KMS-11 (cell line): ENCODE measurements at regions not wholly inside any gene's neighbourhood (a gene's known extent, or its start where the extent isn't known, plus 50 kb on each side); places are given as distances from the start of the nearest gene placed in this dataset.

Source experiments
- H2AFZ ChIP-seq: fragments of 200-600 bp; sonication (generic); 2 replicates; pipeline ENCODE4 v1.6.1; 2016; ENCODE audit warnings: antibody characterized with exemption, mixed run types, low read depth
- H3K27ac ChIP-seq: fragments of 200-600 bp; sonication (generic); 2 replicates; pipeline ENCODE4 v1.6.1; 2016; ENCODE audit warnings: mild to moderate bottlenecking, mixed run types
- H3K27me3 ChIP-seq: fragments of 200-600 bp; sonication (generic); 2 replicates; pipeline ENCODE4 v1.6.1; 2017; ENCODE audit warnings: mild to moderate bottlenecking, low read depth, mixed run types, moderate library complexity; ENCODE audit not compliant: insufficient read depth
- H3K36me3 ChIP-seq: fragments of 200-600 bp; sonication (generic); 2 replicates; pipeline ENCODE4 v1.6.1; 2017; ENCODE audit warnings: mild to moderate bottlenecking, mixed run types; ENCODE audit not compliant: insufficient read depth
- H3K4me1 ChIP-seq: fragments of 200-600 bp; sonication (generic); 2 replicates; pipeline ENCODE4 v1.6.1; 2016; ENCODE audit warnings: mild to moderate bottlenecking, low read depth, mixed run types; ENCODE audit not compliant: poor library complexity, severe bottlenecking
- H3K4me2 ChIP-seq: fragments of 200-600 bp; sonication (generic); 2 replicates; pipeline ENCODE4 v1.7.0; 2016; ENCODE audit warnings: mild to moderate bottlenecking, mixed run types
- H3K4me3 ChIP-seq: fragments of 200-600 bp; sonication (generic); IDR thresholded peaks from 2 replicates; pipeline ENCODE4 v1.6.1; 2017; ENCODE audit warnings: low read depth, low read length, mixed read lengths; ENCODE audit not compliant: insufficient read depth
- H3K79me2 ChIP-seq: fragments of 200-600 bp; sonication (generic); 2 replicates; pipeline ENCODE4 v1.6.1; 2016; ENCODE audit warnings: low read depth, mixed run types; ENCODE audit not compliant: insufficient read depth
- H3K9ac ChIP-seq: fragments of 200-600 bp; sonication (generic); 2 replicates; pipeline ENCODE4 v1.6.1; 2016; ENCODE audit warnings: mild to moderate bottlenecking, mixed run types
- H4K20me1 ChIP-seq: fragments of 200-600 bp; sonication (generic); 2 replicates; pipeline ENCODE4 v1.6.1; 2016; ENCODE audit warnings: mild to moderate bottlenecking, mixed run types; ENCODE audit not compliant: insufficient read depth
- CTCF ChIP-seq: fragments of 200-600 bp; sonication (generic); conservative IDR thresholded peaks from 2 replicates; pipeline ENCODE4 v1.6.1; 2017; ENCODE audit warnings: low read depth, mild to moderate bottlenecking, antibody characterized with exemption, low read length, moderate library complexity, mixed read lengths

- Histone ChIP-seq H3K27ac (no peak overlapping the region), H2AFZ (no peak overlapping the region), H3K4me3 (no peak overlapping the region), H3K79me2 (no peaks in the 10 kb centered on the region), H3K36me3 (no peaks in the 10 kb centered on the region), H3K27me3 (no peaks in the 10 kb centered on the region), H3K4me1 (no peaks in the 10 kb centered on the region), H4K20me1 (no peaks in the 10 kb centered on the region), H3K4me2 (no peak overlapping the region), H3K9ac (no peak overlapping the region)
- no peak for TF ChIP-seq CTCF
Observed at GRCh38 chr4:115580901-115581300, 467.5 kb upstream of the NDST4 start.

- H3K4me3 ChIP-seq: no peak overlapping the region
- no peaks in the 10 kb centered on the region for H3K4me1 ChIP-seq
- H4K20me1 ChIP-seq: no peaks in the 10 kb centered on the region
- no peaks in the 10 kb centered on the region for H3K36me3 ChIP-seq
- no peak overlapping the region for H3K27ac ChIP-seq
- H2AFZ ChIP-seq: no peak overlapping the region
- H3K27me3 ChIP-seq: no peaks in the 10 kb centered on the region
- no peaks in the 10 kb centered on the region for H3K79me2 ChIP-seq
- no peak overlapping the region for H3K4me2 ChIP-seq
- no peak for TF ChIP-seq CTCF
- H3K9ac ChIP-seq: no peak overlapping the region
Observed at GRCh38 chr4:115575851-115576250, 462.4 kb upstream of the NDST4 start.

GRCh38 chr4:115562506-115562905 lies 449.1 kb upstream of the NDST4 start:
- no peaks in the 10 kb centered on the region for H3K27me3 ChIP-seq
- no peaks in the 10 kb centered on the region for H3K36me3 ChIP-seq
- no peaks in the 10 kb centered on the region for H3K4me1 ChIP-seq
- H2AFZ ChIP-seq: no peak overlapping the region
- H3K27ac ChIP-seq: no peak overlapping the region
- no peak for TF ChIP-seq CTCF
- no peaks in the 10 kb centered on the region for H3K79me2 ChIP-seq
- no peak overlapping the region for H3K4me3 ChIP-seq
- H4K20me1 ChIP-seq: no peaks in the 10 kb centered on the region
- no peak overlapping the region for H3K4me2 ChIP-seq
- no peak overlapping the region for H3K9ac ChIP-seq

GRCh38 chr4:115548123-115548522 lies 434.7 kb upstream of the NDST4 start:
- Histone ChIP-seq H3K9ac (no peak overlapping the region), H4K20me1 (no peaks in the 10 kb centered on the region), H3K27ac (no peak overlapping the region), H2AFZ (no peak overlapping the region), H3K4me1 (no peaks in the 10 kb centered on the region), H3K4me3 (no peak overlapping the region), H3K27me3 (no peaks in the 10 kb centered on the region), H3K36me3 (no peaks in the 10 kb centered on the region), H3K79me2 (no peaks in the 10 kb centered on the region), H3K4me2 (no peak overlapping the region)
- TF ChIP-seq CTCF: no peak

GRCh38 chr4:115537387-115537786 lies 424.0 kb upstream of the NDST4 start:
- no peak overlapping the region for H3K9ac ChIP-seq
- no peaks in the 10 kb centered on the region for H3K4me1 ChIP-seq
- H3K79me2 ChIP-seq: no peaks in the 10 kb centered on the region

More at GRCh38 chr4:115537387-115537786, 424.0 kb upstream of the NDST4 start:
- no peak overlapping the region for H3K4me3 ChIP-seq
- no peaks in the 10 kb centered on the region for H3K27me3 ChIP-seq
- no peak overlapping the region for H3K27ac ChIP-seq
- no peak overlapping the region for H2AFZ ChIP-seq
- H4K20me1 ChIP-seq: no peaks in the 10 kb centered on the region
- no peaks in the 10 kb centered on the region for H3K36me3 ChIP-seq
- no peak; the same call in 1 of the 2 replicates for TF ChIP-seq CTCF
- no peak overlapping the region for H3K4me2 ChIP-seq
